Parathyroid adenoma (tissue), 2 donors: ENCODE measurements at regions not wholly inside any gene's neighbourhood (a gene's known extent, or its start where the extent isn't known, plus 50 kb on each side); places are given as distances from the start of the nearest gene placed in this dataset.
A peak's percentile ranks its signal among the peaks of the same experiment; 100 is the strongest.

Experiments used
- H2AFZ ChIP-seq: fragments of 300-600 bp; sonication (generic); one replicate; pipeline ENCODE4 v1.7.0; 2017; ENCODE audit warnings: antibody characterized with exemption, mild to moderate bottlenecking
- H3K27ac ChIP-seq: fragments of 300-600 bp; sonication (generic); one replicate; pipeline ENCODE4 v1.7.0; 2017
- H3K27me3 ChIP-seq: fragments of 300-600 bp; sonication (generic); one replicate; pipeline ENCODE4 v1.7.0; 2017; ENCODE audit warnings: low read length; ENCODE audit not compliant: control insufficient read depth, insufficient read depth
- H3K36me3 ChIP-seq: fragments of 300-600 bp; sonication (generic); one replicate; pipeline ENCODE4 v1.7.0; 2017; ENCODE audit warnings: low read length; ENCODE audit not compliant: control insufficient read depth, insufficient read depth
- H3K4me1 ChIP-seq: fragments of 300-600 bp; sonication (generic); one replicate; pipeline ENCODE4 v1.7.0; 2017; ENCODE audit warnings: control low read depth
- H3K4me2 ChIP-seq: fragments of 300-600 bp; sonication (generic); one replicate; pipeline ENCODE4 v1.7.0; 2017; ENCODE audit warnings: low read length
- H3K4me3 ChIP-seq: fragments of 300-600 bp; sonication (generic); one replicate; pipeline ENCODE4 v1.7.0; 2017; ENCODE audit warnings: low read depth, low read length
- H3K79me2 ChIP-seq: fragments of 300-600 bp; sonication (generic); one replicate; pipeline ENCODE4 v1.7.0; 2017; ENCODE audit warnings: control low read depth
- H3K9ac ChIP-seq: fragments of 300-600 bp; sonication (generic); one replicate; pipeline ENCODE4 v1.7.0; 2017; ENCODE audit warnings: mild to moderate bottlenecking
- H3K9me3 ChIP-seq: fragments of 300-600 bp; sonication (generic); one replicate; pipeline ENCODE4 v1.7.0; 2017; ENCODE audit warnings: low read length; ENCODE audit not compliant: control insufficient read depth
- CTCF ChIP-seq: fragments of 300-600 bp; sonication (generic); IDR thresholded peaks from one replicate; pipeline ENCODE4 v1.7.0; 2017; ENCODE audit warnings: antibody characterized with exemption, mild to moderate bottlenecking
- donor health status: primary hyperparathyroidism.

- H3K79me2 ChIP-seq = no peaks in the 10 kb centered on the region
- H3K4me1 ChIP-seq = peaks cover 8% of the 10 kb centered on the region
- no peaks in the 10 kb centered on the region for H3K9me3 ChIP-seq
- H3K4me2 ChIP-seq = no peak overlapping the region
- H2AFZ ChIP-seq = no peak overlapping the region
- no peak overlapping the region for H3K27ac ChIP-seq
- no peak overlapping the region for H3K4me3 ChIP-seq
- H3K36me3 ChIP-seq = no peaks in the 10 kb centered on the region
- H3K27me3 ChIP-seq = no peaks in the 10 kb centered on the region
- no peak for TF ChIP-seq CTCF
- H3K9ac ChIP-seq = no peak overlapping the region
Observed at GRCh38 chr13:96903085-96903484, 91.2 kb downstream of the OXGR1 start.

- no peaks in the 10 kb centered on the region for H3K79me2 ChIP-seq
- no peak overlapping the region for H3K9ac ChIP-seq
- no peak overlapping the region for H3K27ac ChIP-seq
- H3K27me3 ChIP-seq = no peaks in the 10 kb centered on the region
- TF ChIP-seq CTCF = no peak
- H3K36me3 ChIP-seq = no peaks in the 10 kb centered on the region
- H3K4me1 ChIP-seq = peaks cover 8% of the 10 kb centered on the region
- H3K4me3 ChIP-seq = no peak overlapping the region
- peak overlapping the region; percentile 28 for H2AFZ ChIP-seq
- no peaks in the 10 kb centered on the region for H3K9me3 ChIP-seq
- peak overlapping the region; percentile 1 for H3K4me2 ChIP-seq
Observed at GRCh38 chr13:96900986-96901385, 93.3 kb downstream of the OXGR1 start.

GRCh38 chr13:96899946-96900345, 94.3 kb downstream of the OXGR1 start:
- Histone ChIP-seq H3K9me3 (no peaks in the 10 kb centered on the region), H2AFZ (no peak overlapping the region), H3K4me3 (no peak overlapping the region), H3K4me1 (peaks cover 8% of the 10 kb centered on the region), H3K79me2 (no peaks in the 10 kb centered on the region), H3K9ac (no peak overlapping the region), H3K27me3 (no peaks in the 10 kb centered on the region), H3K27ac (no peak overlapping the region), H3K36me3 (no peaks in the 10 kb centered on the region), H3K4me2 (no peak overlapping the region)
- no peak for TF ChIP-seq CTCF

GRCh38 chr13:96898646-96899254, 95.5 kb downstream of the OXGR1 start:
- no peak overlapping the region for H3K4me3 ChIP-seq
- no peaks in the 10 kb centered on the region for H3K79me2 ChIP-seq
- no peak overlapping the region for H3K27ac ChIP-seq
- no peaks in the 10 kb centered on the region for H3K36me3 ChIP-seq
- H3K4me1 ChIP-seq = peaks cover 8% of the 10 kb centered on the region
- H3K4me2 ChIP-seq = no peak overlapping the region
- H3K27me3 ChIP-seq = no peaks in the 10 kb centered on the region
- TF ChIP-seq CTCF = no peak
- H3K9ac ChIP-seq = no peak overlapping the region
- no peak overlapping the region for H2AFZ ChIP-seq
- no peaks in the 10 kb centered on the region for H3K9me3 ChIP-seq

- peaks cover 8% of the 10 kb centered on the region for H3K4me1 ChIP-seq
- no peak overlapping the region for H3K4me3 ChIP-seq
- H3K9ac ChIP-seq = no peak overlapping the region
- TF ChIP-seq CTCF = no peak
- H3K27me3 ChIP-seq = no peaks in the 10 kb centered on the region
- no peak overlapping the region for H3K27ac ChIP-seq
- no peaks in the 10 kb centered on the region for H3K9me3 ChIP-seq
- no peaks in the 10 kb centered on the region for H3K79me2 ChIP-seq
- H2AFZ ChIP-seq = no peak overlapping the region
- H3K36me3 ChIP-seq = no peaks in the 10 kb centered on the region
- no peak overlapping the region for H3K4me2 ChIP-seq
Observed at GRCh38 chr13:96898212-96898611, 96.1 kb downstream of the OXGR1 start.
